Osteoblast (primary cell): ENCODE measurements at regions not wholly inside any gene's neighbourhood (a gene's known extent, or its start where the extent isn't known, plus 50 kb on each side); places are given as distances from the start of the nearest gene placed in this dataset.

Experiments
- DNase-seq: peaks from one replicate; pipeline ENCODE4 v3.0.0; 2011; ENCODE audit warnings: low spot score, mixed read lengths; ENCODE audit not compliant: insufficient read length; ENCODE audit errors: missing footprints
- H2AFZ ChIP-seq: 2 replicates; pipeline ENCODE4 v1.6.0; 2011; ENCODE audit warnings: mild to moderate bottlenecking, low read length
- H3K27ac ChIP-seq: 2 replicates; pipeline ENCODE4 v1.5.1; 2011; ENCODE audit warnings: mild to moderate bottlenecking, low read depth, low read length, moderate library complexity
- H3K27me3 ChIP-seq: 2 replicates; pipeline ENCODE4 v1.6.0; 2012; ENCODE audit warnings: mild to moderate bottlenecking, control low read depth, inconsistent platforms, low read length, moderate library complexity; ENCODE audit not compliant: insufficient read depth
- H3K36me3 ChIP-seq: 2 replicates; pipeline ENCODE4 v1.5.1; 2011; ENCODE audit warnings: mild to moderate bottlenecking, low read length, control low read depth, moderate library complexity; ENCODE audit not compliant: insufficient read depth
- H3K4me1 ChIP-seq: 2 replicates; pipeline ENCODE4 v1.5.1; 2011; ENCODE audit warnings: mild to moderate bottlenecking, low read length, control low read depth, moderate library complexity; ENCODE audit not compliant: insufficient read depth
- H3K4me2 ChIP-seq: 2 replicates; pipeline ENCODE4 v1.6.0; 2011; ENCODE audit warnings: mild to moderate bottlenecking, low read length; ENCODE audit not compliant: insufficient read depth
- H3K4me3 ChIP-seq: fragments of 200-600 bp; sonication (generic); 3 replicates; pipeline ENCODE4 v1.5.1; 2012; ENCODE audit warnings: mild to moderate bottlenecking, low read length, inconsistent platforms; ENCODE audit not compliant: insufficient read depth
- H3K79me2 ChIP-seq: 2 replicates; pipeline ENCODE4 v1.6.0; 2012; ENCODE audit warnings: mild to moderate bottlenecking, low read length, control low read depth, inconsistent platforms; ENCODE audit not compliant: insufficient read depth
- H3K9me3 ChIP-seq: 2 replicates; pipeline ENCODE4 v1.5.1; 2011; ENCODE audit warnings: low read depth, low read length, control low read depth
- H4K20me1 ChIP-seq: 2 replicates; pipeline ENCODE4 v1.6.0; 2012; ENCODE audit warnings: mild to moderate bottlenecking, low read length, control low read depth; ENCODE audit not compliant: insufficient read depth
- TF ChIP-seq, protein P1 (sequence below): IDR thresholded peaks from 2 replicates; pipeline ENCODE4 v1.5.1; 2011; ENCODE audit warnings: mild to moderate bottlenecking, low read depth, low read length, moderate library complexity; ENCODE audit errors: extremely low read depth

- TF ChIP-seq, protein P1, sequence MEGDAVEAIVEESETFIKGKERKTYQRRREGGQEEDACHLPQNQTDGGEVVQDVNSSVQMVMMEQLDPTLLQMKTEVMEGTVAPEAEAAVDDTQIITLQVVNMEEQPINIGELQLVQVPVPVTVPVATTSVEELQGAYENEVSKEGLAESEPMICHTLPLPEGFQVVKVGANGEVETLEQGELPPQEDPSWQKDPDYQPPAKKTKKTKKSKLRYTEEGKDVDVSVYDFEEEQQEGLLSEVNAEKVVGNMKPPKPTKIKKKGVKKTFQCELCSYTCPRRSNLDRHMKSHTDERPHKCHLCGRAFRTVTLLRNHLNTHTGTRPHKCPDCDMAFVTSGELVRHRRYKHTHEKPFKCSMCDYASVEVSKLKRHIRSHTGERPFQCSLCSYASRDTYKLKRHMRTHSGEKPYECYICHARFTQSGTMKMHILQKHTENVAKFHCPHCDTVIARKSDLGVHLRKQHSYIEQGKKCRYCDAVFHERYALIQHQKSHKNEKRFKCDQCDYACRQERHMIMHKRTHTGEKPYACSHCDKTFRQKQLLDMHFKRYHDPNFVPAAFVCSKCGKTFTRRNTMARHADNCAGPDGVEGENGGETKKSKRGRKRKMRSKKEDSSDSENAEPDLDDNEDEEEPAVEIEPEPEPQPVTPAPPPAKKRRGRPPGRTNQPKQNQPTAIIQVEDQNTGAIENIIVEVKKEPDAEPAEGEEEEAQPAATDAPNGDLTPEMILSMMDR: no peak
- Histone ChIP-seq H4K20me1 (no peaks in the 10 kb centered on the region), H3K27me3 (no peaks in the 10 kb centered on the region), H3K4me3 (no peak overlapping the region), H3K79me2 (no peaks in the 10 kb centered on the region), H3K4me2 (no peak overlapping the region), H3K9me3 (no peaks in the 10 kb centered on the region), H3K36me3 (no peaks in the 10 kb centered on the region), H2AFZ (no peak overlapping the region), H3K27ac (no peak overlapping the region), H3K4me1 (no peaks in the 10 kb centered on the region)
- DNase-seq: no peak
Measured at GRCh38 chr3:191963182-191963581, 502.2 kb downstream of the PYDC2 start.

- H3K4me2 ChIP-seq: no peak overlapping the region
- H3K36me3 ChIP-seq: no peaks in the 10 kb centered on the region
- H3K9me3 ChIP-seq: no peaks in the 10 kb centered on the region
- H3K4me3 ChIP-seq: no peak overlapping the region
- no peak overlapping the region for H2AFZ ChIP-seq
- TF ChIP-seq, protein P1: no peak
- no peak for DNase-seq
- H3K4me1 ChIP-seq: no peaks in the 10 kb centered on the region
- H3K27me3 ChIP-seq: no peaks in the 10 kb centered on the region
- H3K79me2 ChIP-seq: no peaks in the 10 kb centered on the region
- H3K27ac ChIP-seq: no peak overlapping the region
- no peaks in the 10 kb centered on the region for H4K20me1 ChIP-seq
Measured at GRCh38 chr3:191966556-191966955, 505.6 kb downstream of the PYDC2 start.

DNA sequence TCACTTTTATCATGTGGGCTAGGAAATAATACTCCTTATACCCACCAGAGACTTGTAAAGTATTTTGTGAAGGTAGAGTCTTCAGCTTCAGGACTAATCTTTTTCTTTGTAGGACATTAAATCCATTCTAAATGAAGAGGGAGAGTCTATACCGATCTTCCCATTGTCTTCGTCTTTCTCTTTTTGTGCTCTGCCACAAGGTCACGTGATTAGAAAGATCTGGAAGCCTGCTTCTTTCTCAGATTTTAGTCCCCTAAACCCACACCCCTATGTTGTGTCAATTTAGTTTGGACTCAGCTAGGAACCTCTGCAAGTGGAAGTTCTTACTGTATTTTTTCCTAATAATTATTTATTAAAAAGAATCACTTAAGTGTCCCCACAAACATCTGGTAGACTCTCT lies 507.3 kb downstream of the PYDC2 start:
- Histone ChIP-seq H3K36me3 (no peaks in the 10 kb centered on the region), H3K9me3 (no peaks in the 10 kb centered on the region), H3K79me2 (no peaks in the 10 kb centered on the region), H3K4me3 (no peak overlapping the region), H3K4me2 (no peak overlapping the region), H4K20me1 (no peaks in the 10 kb centered on the region), H2AFZ (no peak overlapping the region), H3K4me1 (no peaks in the 10 kb centered on the region), H3K27me3 (no peaks in the 10 kb centered on the region), H3K27ac (no peak overlapping the region)
- TF ChIP-seq, protein P1: no peak
- no peak for DNase-seq

GRCh38 chr3:191972714-191973398 lies 511.9 kb downstream of the PYDC2 start:
- TF ChIP-seq, protein P1: no peak
- Histone ChIP-seq H3K4me2 (no peak overlapping the region), H3K4me1 (no peaks in the 10 kb centered on the region), H2AFZ (no peak overlapping the region), H3K27me3 (no peaks in the 10 kb centered on the region), H3K4me3 (no peak overlapping the region), H3K36me3 (no peaks in the 10 kb centered on the region), H3K79me2 (no peaks in the 10 kb centered on the region), H3K27ac (no peak overlapping the region), H3K9me3 (no peaks in the 10 kb centered on the region), H4K20me1 (no peaks in the 10 kb centered on the region)
- no peak for DNase-seq
